NCI-H146 treated with DMSO at 0.1 percent for 48 hours (cell line): ENCODE measurements at regions not wholly inside any gene's neighbourhood (a gene's known extent, or its start where the extent isn't known, plus 50 kb on each side); places are given as distances from the start of the nearest gene placed in this dataset.
"Not testable (repeated sequence)": the region's sequence is repeated elsewhere in the genome, so short reads cannot be mapped to it uniquely, and the experiment has no call there.

Source experiments
- DNase-seq: peaks from one replicate; lab custom pipeline; 2025; ENCODE audit not compliant: unreplicated experiment; lab: John Stamatoyannopoulos, UW

GRCh38 chr15:96801576-96802150 lies 471.2 kb downstream of the NR2F2 start:
- no peak for DNase-seq

GRCh38 chr15:96802611-96803255 lies 472.2 kb downstream of the NR2F2 start:
- no peak for DNase-seq

- DNase-seq = no peak
Measured at GRCh38 chr15:96804754-96805153, 474.3 kb downstream of the NR2F2 start.

GRCh38 chr15:96807361-96807760 lies 476.9 kb downstream of the NR2F2 start:
- DNase-seq = no peak

DNA sequence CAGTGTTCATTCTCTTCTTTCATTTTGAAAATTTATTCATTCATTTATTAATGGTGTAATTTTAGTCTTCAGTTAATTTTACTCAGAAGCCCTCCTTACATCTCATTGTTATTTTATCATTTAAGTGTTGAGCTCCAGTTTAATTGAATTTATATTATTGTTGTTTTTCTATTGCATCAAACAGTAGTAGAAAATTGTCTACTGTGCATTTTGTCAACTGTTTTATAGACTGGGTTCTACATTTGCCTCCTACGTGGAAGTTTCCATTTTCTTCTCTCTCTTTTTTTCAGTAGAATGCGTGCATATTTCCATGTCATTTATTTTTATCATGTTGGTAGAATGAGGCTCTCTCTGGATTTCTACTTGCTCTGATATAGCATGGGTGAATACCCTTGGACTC lies 487.4 kb downstream of the NR2F2 start:
- DNase-seq = no peak

GRCh38 chr15:96818861-96819260 lies 488.4 kb downstream of the NR2F2 start:
- no peak for DNase-seq

- DNase-seq = no peak
Measured at GRCh38 chr15:96827981-96828380, 497.5 kb downstream of the NR2F2 start.

DNA sequence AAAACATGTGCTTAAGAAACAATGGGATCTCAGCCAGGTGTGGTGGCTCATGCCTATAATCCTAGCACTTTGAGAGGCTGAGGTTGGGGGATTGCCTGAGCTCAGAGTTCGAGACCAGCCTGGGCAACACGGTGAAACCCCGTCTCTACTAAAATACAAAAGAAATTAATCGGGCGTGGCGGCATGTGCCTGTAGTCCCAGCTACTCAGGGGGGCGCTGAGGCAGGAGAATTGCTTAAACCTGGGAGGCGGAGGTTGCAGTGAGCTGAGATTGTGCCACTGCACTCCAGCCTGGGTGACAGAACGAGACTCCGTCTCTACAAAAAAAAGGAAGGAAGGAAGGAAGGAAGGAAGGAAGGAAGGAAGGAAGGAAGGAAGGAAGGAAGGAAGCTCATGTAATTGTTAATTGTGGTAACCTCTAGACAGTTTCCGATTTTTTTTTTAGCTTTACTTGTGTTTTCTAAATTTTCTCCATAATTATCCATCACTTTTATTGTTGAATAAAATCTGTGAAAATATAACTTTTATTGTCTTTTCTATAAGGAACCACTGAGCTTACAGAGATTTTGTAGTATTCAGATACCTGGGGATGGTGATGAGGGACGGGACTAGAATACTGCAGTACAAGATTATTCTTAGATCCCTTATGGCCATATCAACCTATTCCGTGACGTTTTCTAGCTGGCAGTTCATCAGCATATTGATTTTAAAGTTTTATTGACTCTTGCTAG lies 506.9 kb downstream of the NR2F2 start:
- DNase-seq = no peak

DNA sequence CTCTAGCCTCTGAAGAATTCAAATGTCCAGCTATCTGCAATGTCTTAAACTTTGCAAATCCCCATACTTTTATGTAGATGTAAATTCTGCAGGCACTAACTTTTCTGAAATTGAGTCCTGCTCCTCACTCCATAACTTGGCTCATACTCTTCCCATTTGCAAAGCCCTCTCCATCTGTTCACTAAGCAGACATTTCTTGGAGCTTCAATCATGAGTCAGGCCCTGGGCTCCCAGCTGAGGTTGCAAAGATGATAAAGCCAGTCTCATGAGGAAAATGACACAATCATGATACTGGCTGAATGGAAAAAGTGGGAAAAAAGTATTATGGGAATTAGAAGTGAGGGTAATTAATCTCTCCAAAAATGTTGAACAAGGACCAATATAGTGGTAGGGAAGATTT lies 507.6 kb downstream of the NR2F2 start:
- DNase-seq = no peak

- no peak for DNase-seq
Measured at GRCh38 chr15:96849271-96849900, 518.9 kb downstream of the NR2F2 start.

DNA sequence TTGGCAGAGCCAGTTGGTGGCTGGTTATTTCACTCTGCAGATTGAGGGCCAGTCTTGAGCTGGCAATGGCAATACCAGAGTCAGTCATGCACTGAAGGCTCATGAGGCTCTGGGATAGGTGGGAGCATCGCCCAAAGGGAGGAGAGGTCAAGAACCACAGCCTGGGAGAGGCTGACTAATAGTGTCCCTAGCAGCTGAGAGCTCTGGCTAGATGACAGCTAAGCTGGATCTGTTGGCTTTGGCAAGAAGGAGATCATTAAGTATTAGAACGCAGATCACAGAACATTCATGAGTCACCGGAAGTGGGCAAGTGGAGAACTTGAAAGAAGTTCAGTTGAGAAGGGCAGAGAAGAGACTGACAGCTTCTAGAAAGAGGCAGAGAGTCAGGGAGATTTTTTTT lies 521.1 kb downstream of the NR2F2 start:
- no peak for DNase-seq

DNA sequence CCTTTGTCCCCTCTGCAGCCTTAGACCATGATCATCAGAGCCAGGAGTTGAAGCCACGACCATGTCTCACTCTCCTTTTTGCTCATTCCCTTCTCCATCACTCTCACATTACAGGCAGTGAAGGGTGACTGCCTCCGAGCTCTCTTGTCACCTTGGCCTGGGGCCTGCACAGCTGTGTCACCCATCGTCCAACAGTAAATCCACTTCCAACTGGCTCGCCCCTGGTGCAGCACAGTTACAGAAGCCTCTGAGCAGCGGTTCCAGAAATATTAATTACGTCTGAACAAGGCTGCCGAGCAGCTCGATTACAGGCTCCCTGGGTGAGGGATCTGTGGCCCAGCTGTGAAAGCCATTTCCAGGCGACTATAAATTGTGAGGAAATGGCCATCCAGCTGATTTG lies 528.2 kb downstream of the NR2F2 start:
- DNase-seq = no peak

- no peak for DNase-seq
Measured at GRCh38 chr15:96860741-96861140, 530.2 kb downstream of the NR2F2 start.

- no peak for DNase-seq
Measured at GRCh38 chr15:96867992-96868391, 537.5 kb downstream of the NR2F2 start.

- no peak for DNase-seq
Measured at GRCh38 chr15:96869122-96869521, 538.6 kb downstream of the NR2F2 start.

DNA sequence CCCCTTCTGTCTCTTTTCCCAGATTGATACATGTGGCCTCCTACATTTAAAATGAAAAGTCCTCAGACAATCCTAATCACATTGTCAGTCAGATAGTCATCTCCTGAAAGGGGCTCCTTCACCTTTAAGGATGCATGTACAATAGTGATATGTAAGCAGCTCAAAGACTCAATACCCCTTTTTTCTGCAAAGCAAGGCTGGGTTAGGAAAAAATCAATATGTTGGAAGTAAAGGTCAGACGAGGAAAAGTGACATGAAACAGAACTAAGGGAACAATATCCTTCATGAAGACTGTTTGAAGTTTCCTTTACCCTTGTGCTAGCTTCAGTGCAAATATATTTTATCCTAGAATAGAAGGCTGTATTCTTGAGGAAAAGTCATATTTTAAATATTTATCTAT lies 539.3 kb downstream of the NR2F2 start:
- no peak for DNase-seq

DNA sequence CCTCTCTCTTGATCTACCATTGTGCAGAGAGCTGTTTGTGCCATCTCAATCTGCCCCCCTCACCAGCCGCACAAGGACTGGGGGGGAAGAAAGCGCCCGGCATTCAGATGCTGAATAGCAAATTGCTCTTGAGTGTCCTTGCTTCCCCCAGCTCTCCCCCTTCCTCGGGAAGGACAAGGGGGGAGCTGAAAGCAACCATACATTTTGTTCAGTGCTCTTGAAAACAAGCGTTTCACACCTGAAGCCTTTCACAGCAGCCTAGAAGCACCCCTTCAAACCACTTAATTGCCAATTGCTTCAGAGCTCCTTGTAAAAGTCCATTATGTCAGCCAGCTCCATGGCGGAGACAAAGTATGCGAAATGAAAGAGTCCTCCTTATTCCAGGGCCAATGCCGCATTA lies 540.1 kb downstream of the NR2F2 start:
- DNase-seq = no peak

GRCh38 chr15:96877442-96877841 lies 546.9 kb downstream of the NR2F2 start:
- not testable (repeated sequence) for DNase-seq

GRCh38 chr15:96878129-96878528 lies 547.6 kb downstream of the NR2F2 start:
- DNase-seq = no peak

GRCh38 chr15:96882121-96882772 lies 551.7 kb downstream of the NR2F2 start:
- no peak for DNase-seq

GRCh38 chr15:96887730-96888129 lies 557.2 kb downstream of the NR2F2 start:
- DNase-seq = no peak

- no peak for DNase-seq
Measured at GRCh38 chr15:96888764-96889163, 558.3 kb downstream of the NR2F2 start.
